Mammary epithelial cell (primary cell): ENCODE measurements at regions not wholly inside any gene's neighbourhood (a gene's known extent, or its start where the extent isn't known, plus 50 kb on each side); places are given as distances from the start of the nearest gene placed in this dataset.

Experiments
- CTCF ChIP-seq, 2 donors: IDR thresholded peaks in 1 of 2; conservative IDR thresholded peaks in 1 of 2; 2 replicates each; pipeline ENCODE4 v1.5.1; 2011 to 2012; ENCODE audit warnings: inconsistent platforms in 2 of 2, low read length in 2 of 2, mild to moderate bottlenecking in 2 of 2, control low read depth in 1 of 2, low read depth in 1 of 2; ENCODE audit not compliant: insufficient read depth in 1 of 2; ENCODE audit errors: extremely low read depth in 1 of 2
- EZH2 ChIP-seq: IDR thresholded peaks from 2 replicates; pipeline ENCODE4 v1.6.1; 2012; ENCODE audit warnings: low read length, inconsistent platforms, borderline replicate concordance

DNA sequence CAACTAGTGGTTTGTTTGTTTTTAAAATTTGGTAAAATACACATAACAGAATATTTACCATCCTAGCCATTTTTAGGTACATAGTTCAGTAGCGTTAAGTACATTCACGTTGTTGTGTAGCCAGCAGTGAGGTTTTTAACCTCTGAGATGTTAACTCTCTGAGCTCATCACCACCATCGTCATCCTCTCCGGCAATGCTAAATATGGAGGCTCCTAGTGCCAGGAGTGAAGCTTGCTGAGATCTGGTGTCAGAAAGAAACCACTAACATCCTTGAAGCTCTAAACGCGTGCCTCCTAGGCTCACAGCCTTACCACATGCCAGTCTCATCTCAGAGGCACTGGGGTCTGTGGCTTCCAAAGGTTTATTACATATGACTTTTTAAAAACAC lies 330.2 kb upstream of the B3GAT1 start:
- no peak for TF ChIP-seq CTCF (conservative IDR thresholded peaks at IDR 0.05 in 1 of 2, IDR thresholded peaks at IDR 0.05 in 1 of 2; ENCODE audit: extremely low read depth in 1 of 2, insufficient read depth in 1 of 2, low read depth in 1 of 2, low read length in 2 of 2)
- no peak for TF ChIP-seq EZH2
